H1 (cell line): ENCODE measurements at regions not wholly inside any gene's neighbourhood (a gene's known extent, or its start where the extent isn't known, plus 50 kb on each side); places are given as distances from the start of the nearest gene placed in this dataset.

Experiments used
- CTCF ChIA-PET: fragments of 300-600 bp; sonication (Branson Sonifier 250); formaldehyde crosslinking; loops from one replicate; lab custom pipeline; 2021; ENCODE audit not compliant: partially characterized antibody; lab: Charles Lee
- POLR2A ChIA-PET: fragments of 300-600 bp; sonication (Branson Sonifier 250); formaldehyde crosslinking; loops from one replicate; lab custom pipeline; 2021; ENCODE audit warnings: inconsistent platforms; ENCODE audit not compliant: partially characterized antibody; lab: Charles Lee
- DNase-seq, 2 experiments: peaks; one replicate each; pipeline versions ENCODE4 v3.0.0 to v3.0.0-alpha.2; 2010 to 2022; ENCODE audit warnings: low spot score in 2 of 2, low read depth in 1 of 2, mixed read lengths in 1 of 2
- FAIRE-seq: peaks from 2 replicates; lab custom pipeline; 2011; peaks lifted over from hg19 to GRCh38; lab: Jason Lieb, UNC
- H2AFZ ChIP-seq: 2 replicates; pipeline ENCODE4 v1.8.1; 2012; ENCODE audit warnings: low read length, inconsistent platforms
- H2AK5ac ChIP-seq: 2 replicates; pipeline ENCODE4 v1.6.1; 2013; ENCODE audit warnings: low read depth, low read length
- H2BK120ac ChIP-seq: replicated peaks from 2 replicates; pipeline ENCODE3; 2013; ENCODE audit warnings: low read depth, low read length, inconsistent platforms
- H2BK12ac ChIP-seq: 2 replicates; pipeline ENCODE4 v1.6.1; 2013; ENCODE audit warnings: low read depth, low read length
- H2BK15ac ChIP-seq: 2 replicates; pipeline ENCODE4 v1.6.1; 2013; ENCODE audit warnings: low read length
- H2BK20ac ChIP-seq: 2 replicates; pipeline ENCODE4 v1.6.1; 2013; ENCODE audit warnings: low read length
- H2BK5ac ChIP-seq: 2 replicates; pipeline ENCODE4 v1.6.1; 2013; ENCODE audit warnings: low read depth, low read length
- H3K14ac ChIP-seq: 2 replicates; pipeline ENCODE4 v1.6.1; 2013; ENCODE audit warnings: inconsistent platforms; ENCODE audit not compliant: insufficient read length
- H3K18ac ChIP-seq: 2 replicates; pipeline ENCODE4 v1.6.1; 2013; ENCODE audit warnings: low read length; ENCODE audit errors: extremely low read depth
- H3K23ac ChIP-seq: 2 replicates; pipeline ENCODE4 v1.6.1; 2013; ENCODE audit warnings: inconsistent platforms; ENCODE audit not compliant: insufficient read length
- H3K23me2 ChIP-seq: 2 replicates; pipeline ENCODE4 v1.6.1; 2013; ENCODE audit warnings: low read depth, low read length
- H3K27ac ChIP-seq: 2 replicates; pipeline ENCODE4 v1.6.1; 2011; ENCODE audit warnings: low read depth, low read length, inconsistent platforms
- H3K27me3 ChIP-seq, 4 experiments: replicated peaks in 1 of 4; 1 replicate in 1 of 4; 2 replicates in 3 of 4; pipeline versions ENCODE4 v1.6.1 to v1.8.1; 2011 to 2013; ENCODE audit warnings: low read length in 3 of 4, mild to moderate bottlenecking in 3 of 4, inconsistent platforms in 2 of 4, mixed read lengths in 2 of 4, moderate library complexity in 1 of 4; ENCODE audit not compliant: control insufficient read depth in 3 of 4, insufficient read depth in 3 of 4; ENCODE audit errors: extremely low read depth in 1 of 4
- H3K36me3 ChIP-seq, 4 experiments: 2 replicates each; pipeline versions ENCODE4 v1.6.1 to v1.8.1; 2011 to 2013; ENCODE audit warnings: mild to moderate bottlenecking in 4 of 4, low read length in 3 of 4, moderate library complexity in 2 of 4, control low read depth in 1 of 4, inconsistent platforms in 1 of 4; ENCODE audit not compliant: insufficient read depth in 4 of 4, control insufficient read depth in 2 of 4
- H3K4ac ChIP-seq: replicated peaks from 2 replicates; pipeline ENCODE3; 2013; ENCODE audit warnings: low read length, low read depth, mixed read lengths, inconsistent platforms; ENCODE audit not compliant: insufficient read length
- H3K4me1 ChIP-seq, 4 experiments: replicated peaks in 1 of 4; 1 replicate in 1 of 4; 2 replicates in 3 of 4; pipeline versions ENCODE4 v1.6.1 to v1.8.1; 2011 to 2013; ENCODE audit warnings: low read length in 3 of 4, inconsistent platforms in 2 of 4, mixed read lengths in 1 of 4; ENCODE audit not compliant: insufficient read depth in 4 of 4, control insufficient read depth in 3 of 4
- H3K4me2 ChIP-seq, 2 experiments: 2 replicates each; pipeline versions ENCODE4 v1.6.1 to v1.8.1; 2011 to 2013; ENCODE audit warnings: low read depth in 2 of 2, low read length in 2 of 2, control low read depth in 1 of 2, inconsistent platforms in 1 of 2, mild to moderate bottlenecking in 1 of 2; ENCODE audit not compliant: insufficient read depth in 1 of 2
- H3K4me3 ChIP-seq, 4 experiments: fragments of 200-600, 300-600 bp in 1 of 4; sonication (generic), shearing (Covaris generic), sonication (Bioruptor Twin) in 1 of 4; 2 replicates each; pipeline versions ENCODE4 v1.5.1 to v1.8.1; 2011 to 2016; ENCODE audit warnings: low read length in 4 of 4, low read depth in 3 of 4, control low read depth in 2 of 4, inconsistent platforms in 2 of 4, mild to moderate bottlenecking in 2 of 4, mixed read lengths in 1 of 4, moderate library complexity in 1 of 4; ENCODE audit not compliant: insufficient read depth in 2 of 4; ENCODE audit errors: extremely low read depth in 1 of 4
- H3K56ac ChIP-seq: replicated peaks from 2 replicates; pipeline ENCODE3; 2013; ENCODE audit warnings: low read depth, mild to moderate bottlenecking, mixed read lengths, low read length, inconsistent platforms; ENCODE audit not compliant: insufficient read length
- H3K79me1 ChIP-seq: 2 replicates; pipeline ENCODE4 v1.6.1; 2013; ENCODE audit warnings: low read depth, low read length, control low read depth
- H3K79me2 ChIP-seq, 2 experiments: 2 replicates each; pipeline versions ENCODE4 v1.6.1 to v1.8.1; 2012 to 2013; ENCODE audit warnings: low read length in 2 of 2, mild to moderate bottlenecking in 2 of 2, inconsistent platforms in 1 of 2; ENCODE audit not compliant: insufficient read depth in 2 of 2, control insufficient read depth in 1 of 2
- H3K9ac ChIP-seq, 4 experiments: replicated peaks in 1 of 4; 1 replicate in 1 of 4; 2 replicates in 3 of 4; pipeline versions ENCODE4 v1.6.1 to v1.8.1; 2011 to 2013; ENCODE audit warnings: low read depth in 3 of 4, low read length in 3 of 4, control low read depth in 2 of 4, mild to moderate bottlenecking in 2 of 4, moderate library complexity in 2 of 4, inconsistent platforms in 1 of 4; ENCODE audit errors: extremely low read depth in 1 of 4
- H3K9me3 ChIP-seq, 2 experiments: 2 replicates each; pipeline versions ENCODE4 v1.6.1 to v1.8.1; 2012 to 2013; ENCODE audit warnings: mild to moderate bottlenecking in 2 of 2, moderate library complexity in 2 of 2, control low read depth in 1 of 2, inconsistent platforms in 1 of 2, low read depth in 1 of 2, low read length in 1 of 2, mixed read lengths in 1 of 2; ENCODE audit not compliant: insufficient read depth in 2 of 2
- H4K20me1 ChIP-seq, 2 experiments: replicated peaks in 1 of 2; 2 replicates each; pipeline versions ENCODE3 to v1.8.1; 2011 to 2013; ENCODE audit warnings: inconsistent platforms in 2 of 2, low read length in 2 of 2, mild to moderate bottlenecking in 1 of 2; ENCODE audit not compliant: insufficient read depth in 2 of 2, control insufficient read depth in 1 of 2
- H4K5ac ChIP-seq: 2 replicates; pipeline ENCODE4 v1.6.1; 2013; ENCODE audit warnings: low read length, low read depth, mixed read lengths, inconsistent platforms; ENCODE audit not compliant: insufficient read length
- H4K8ac ChIP-seq: 2 replicates; pipeline ENCODE4 v1.8.0; 2013; ENCODE audit warnings: mild to moderate bottlenecking, moderate library complexity, low read length, inconsistent platforms; ENCODE audit not compliant: insufficient read depth; ENCODE audit errors: extremely low read depth
- H4K91ac ChIP-seq: replicated peaks from 2 replicates; pipeline ENCODE3; 2013; ENCODE audit warnings: low read length, mixed read lengths, inconsistent platforms; ENCODE audit not compliant: insufficient read length
- BACH1 ChIP-seq: IDR thresholded peaks from 2 replicates; pipeline ENCODE4 v1.6.1; 2012; ENCODE audit warnings: low read length, improper control_type of control experiment
- CBX5 ChIP-seq: fragments of 300-800, 300-1000 bp; sonication (generic); IDR thresholded peaks from 2 replicates; pipeline ENCODE4 v1.7.1; 2016; ENCODE audit warnings: antibody characterized with exemption, low read length, low read depth
- CTCF ChIP-seq, 3 experiments: IDR thresholded peaks; 1 replicate in 2 of 3; 2 replicates in 1 of 3; pipeline versions ENCODE4 v1.5.1 to v1.6.1; 2011; ENCODE audit warnings: low read length in 3 of 3, mild to moderate bottlenecking in 3 of 3, inconsistent platforms in 2 of 3, low read depth in 1 of 3, moderate library complexity in 1 of 3; ENCODE audit not compliant: insufficient read depth in 1 of 3; ENCODE audit errors: control extremely low read depth in 1 of 3
- FOSL1 ChIP-seq: IDR thresholded peaks from 2 replicates; pipeline ENCODE4 v1.6.1; 2011; ENCODE audit warnings: mild to moderate bottlenecking, low read depth, low read length, moderate library complexity; ENCODE audit not compliant: insufficient read depth
- GABPA ChIP-seq: IDR thresholded peaks from 2 replicates; pipeline ENCODE4 v1.6.1; 2011; ENCODE audit warnings: mild to moderate bottlenecking, low read length, moderate library complexity, borderline replicate concordance; ENCODE audit not compliant: insufficient read depth
- PHF8 ChIP-seq: fragments of 200-600 bp; sonication (generic); conservative IDR thresholded peaks from 2 replicates; pipeline ENCODE4 v1.7.1; 2012; ENCODE audit warnings: low read depth, mild to moderate bottlenecking, inconsistent platforms, low read length, moderate library complexity
- SIN3A ChIP-seq, 2 experiments: IDR thresholded peaks in 1 of 2; conservative IDR thresholded peaks in 1 of 2; 2 replicates each; pipeline ENCODE4 v1.6.1; 2011 to 2012; ENCODE audit warnings: low read length in 2 of 2, improper control_type of control experiment in 1 of 2, low read depth in 1 of 2, mild to moderate bottlenecking in 1 of 2
- SIRT6 ChIP-seq: IDR thresholded peaks from one replicate; pipeline ENCODE4 v1.7.1; 2012; ENCODE audit warnings: low read length, inconsistent platforms
- TEAD4 ChIP-seq: IDR thresholded peaks from 2 replicates; pipeline ENCODE4 v1.6.1; 2012; ENCODE audit warnings: low read depth, low read length, inconsistent platforms, mixed read lengths
- WGBS, 2 experiments: shearing (Covaris generic) in 1 of 2; methylation state at CpG; one replicate each; pipeline versions ENCODE4 v1.1.6 to v1.1.7; 2013 to 2015; ENCODE audit warnings: low lambda C conversion rate in 2 of 2, mixed read lengths in 2 of 2, inconsistent platforms in 1 of 2, low coverage in 1 of 2, missing lambda C conversion rate in 1 of 2; ENCODE audit not compliant: insufficient replicate concordance in 2 of 2, insufficient coverage in 1 of 2, insufficient read length in 1 of 2; ENCODE audit errors: extremely low coverage in 1 of 2, missing lambda C conversion rate in 1 of 2; 5-methylcytosine and 5-hydroxymethylcytosine counted together

- H3K23me2 ChIP-seq, result no peaks in the 10 kb centered on the region
- no peak overlapping the region; the same call in 1 of the 2 replicates for H2AFZ ChIP-seq
- H2BK15ac ChIP-seq, result no peak overlapping the region
- H4K20me1 ChIP-seq, result no peaks in the 10 kb centered on the region
- no peaks in the 10 kb centered on the region for H3K4me1 ChIP-seq
- no peak overlapping the region for H3K9ac ChIP-seq
- H2AK5ac ChIP-seq, result no peak overlapping the region
- no peaks in the 10 kb centered on the region for H3K79me1 ChIP-seq
- no peak overlapping the region for H2BK120ac ChIP-seq
- H3K79me2 ChIP-seq, result no peaks in the 10 kb centered on the region
- H3K27me3 ChIP-seq, result no peaks in the 10 kb centered on the region
- H3K4me2 ChIP-seq, result no peak overlapping the region
- H3K18ac ChIP-seq, result no peak overlapping the region
- no peaks in the 10 kb centered on the region for H3K36me3 ChIP-seq
- H4K5ac ChIP-seq, result no peak overlapping the region
- no peak overlapping the region for H3K27ac ChIP-seq
- peaks cover 0 to 10% of the 10 kb centered on the region in 2 experiments; a peak in 1 of 4 replicates for H3K9me3 ChIP-seq
- H2BK12ac ChIP-seq, result no peak overlapping the region
- no peak overlapping the region for H2BK20ac ChIP-seq
- no peak overlapping the region for H3K4me3 ChIP-seq
- no peak overlapping the region for H2BK5ac ChIP-seq
- CTCF ChIA-PET, result interaction anchor here (0.6 kb wide), 1 partner anchor 257 kb away, joined by 3 read pairs; no protein-coding TSS in a partner anchor
- no peak overlapping the region for H3K4ac ChIP-seq
- TF ChIP-seq FOSL1 (no peak), SIN3A (conservative IDR thresholded peaks at IDR 0.05 in 1 of 2, IDR thresholded peaks at IDR 0.05 in 1 of 2; ENCODE audit: low read depth in 1 of 2, low read length in 2 of 2) (no peak), TEAD4 (no peak), SIRT6 (no peak), CBX5 (no peak), PHF8 (no peak), CTCF (IDR thresholded peaks at IDR 0.05; ENCODE audit: control extremely low read depth in 1 of 3, insufficient read depth in 1 of 3, low read depth in 1 of 3, low read length in 3 of 3) (no peak), BACH1 (no peak), GABPA (no peak)
- TF ChIP-seq, all 59 proteins: peak for 0
- POLR2A ChIA-PET, result no interaction called here
- Histone ChIP-seq H3K14ac (no peak overlapping the region), H3K56ac (no peak overlapping the region), H4K91ac (no peak overlapping the region), H4K8ac (no peak overlapping the region), H3K23ac (no peak overlapping the region)
- DNase-seq, result no peak
- 78% methylated on average over 1 of the region's 1 CpG; no CpG with 5 or more reads in 1 of the 2 experiments for WGBS, 2 experiments
- no peak for FAIRE-seq
Observed at GRCh38 chr12:86521870-86522269, 265.7 kb upstream of the MGAT4C start.
